ENCODE measurements at regions not wholly inside any gene's neighbourhood (a gene's known extent, or its start where the extent isn't known, plus 50 kb on each side); places are given as distances from the start of the nearest gene placed in this dataset.
A peak's percentile ranks its signal among the peaks of the same experiment; 100 is the strongest.

DNA sequence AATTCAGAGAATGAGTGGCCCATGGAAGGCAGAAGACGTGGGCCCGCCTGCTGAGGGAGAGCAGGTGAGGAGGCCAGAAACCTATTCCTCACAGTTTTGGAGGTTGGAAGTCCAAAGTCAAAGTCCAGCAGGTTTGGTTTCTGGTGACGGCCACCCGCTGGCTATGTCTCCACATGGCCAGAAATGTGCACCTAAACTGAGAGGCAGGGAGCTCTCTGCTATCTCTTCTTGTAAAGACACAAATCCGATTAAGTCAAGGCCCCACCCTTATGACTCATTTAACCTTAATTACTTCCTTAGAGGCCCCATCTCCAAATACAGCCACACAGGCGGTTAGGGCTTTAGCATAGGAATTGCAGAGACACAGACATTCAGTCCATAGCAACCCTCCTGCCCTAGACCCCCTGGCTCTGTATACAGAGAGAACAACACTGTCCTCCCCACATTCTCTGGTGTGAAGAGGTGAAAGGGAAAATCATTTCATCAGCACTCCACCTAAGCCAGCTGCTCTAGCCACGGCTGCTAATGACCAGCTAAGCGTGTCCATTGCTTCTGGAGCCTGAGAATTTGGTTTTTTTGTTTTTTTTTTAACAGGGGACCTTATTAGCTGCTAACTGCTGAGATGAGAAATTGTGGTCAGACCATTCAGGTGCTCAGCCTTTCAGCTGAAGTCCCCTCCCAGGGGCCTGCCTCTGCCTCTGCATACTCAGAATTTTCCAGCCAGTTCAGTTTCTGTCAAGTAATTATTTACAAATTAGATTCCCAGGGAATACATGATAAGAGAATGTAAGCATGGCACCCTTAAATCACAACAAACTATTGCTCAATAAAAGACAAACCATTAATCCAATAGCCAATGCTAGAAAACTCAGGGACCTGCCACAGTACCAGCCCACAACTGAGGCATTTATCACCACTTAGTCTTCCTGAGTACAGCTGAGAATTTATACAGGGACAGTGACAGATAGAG is 368.7 kb upstream of the ID2 start:
- peak; percentile 27 for DNase-seq
- Histone ChIP-seq H3K9me3 (no peaks in the 10 kb centered on the region), H3K36me3 (no peaks in the 10 kb centered on the region), H3K4me3 (no peak overlapping the region), H3K4me1 (peaks cover 8 to 23% (median 13%) of the 10 kb centered on the region in 4 donors), H3K27ac (peak overlapping the region in 2 of 4 donors; percentile 2 to 22), H3K27me3 (no peaks in the 10 kb centered on the region)
- TF ChIP-seq POLR2AphosphoS5 (IDR thresholded peaks at IDR 0.05) (peak in 1 of 3 donors; percentile 12), POLR2A (IDR thresholded peaks at IDR 0.05) (no peak), EP300 (IDR thresholded peaks at IDR 0.05; ENCODE audit: low read depth) (no peak)
- TF ChIP-seq, protein P1, sequence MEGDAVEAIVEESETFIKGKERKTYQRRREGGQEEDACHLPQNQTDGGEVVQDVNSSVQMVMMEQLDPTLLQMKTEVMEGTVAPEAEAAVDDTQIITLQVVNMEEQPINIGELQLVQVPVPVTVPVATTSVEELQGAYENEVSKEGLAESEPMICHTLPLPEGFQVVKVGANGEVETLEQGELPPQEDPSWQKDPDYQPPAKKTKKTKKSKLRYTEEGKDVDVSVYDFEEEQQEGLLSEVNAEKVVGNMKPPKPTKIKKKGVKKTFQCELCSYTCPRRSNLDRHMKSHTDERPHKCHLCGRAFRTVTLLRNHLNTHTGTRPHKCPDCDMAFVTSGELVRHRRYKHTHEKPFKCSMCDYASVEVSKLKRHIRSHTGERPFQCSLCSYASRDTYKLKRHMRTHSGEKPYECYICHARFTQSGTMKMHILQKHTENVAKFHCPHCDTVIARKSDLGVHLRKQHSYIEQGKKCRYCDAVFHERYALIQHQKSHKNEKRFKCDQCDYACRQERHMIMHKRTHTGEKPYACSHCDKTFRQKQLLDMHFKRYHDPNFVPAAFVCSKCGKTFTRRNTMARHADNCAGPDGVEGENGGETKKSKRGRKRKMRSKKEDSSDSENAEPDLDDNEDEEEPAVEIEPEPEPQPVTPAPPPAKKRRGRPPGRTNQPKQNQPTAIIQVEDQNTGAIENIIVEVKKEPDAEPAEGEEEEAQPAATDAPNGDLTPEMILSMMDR (IDR thresholded peaks at IDR 0.05): no peak
- in situ Hi-C loops (cut with MboI; ENCODE audit: low pct_ligation_motif_present in 1 of 4, low pct_unique_long_range_greater_than_20kb in 1 of 4, low sequenced_read_pairs in 3 of 4) (no loop called here), intact Hi-C loops (cut with DNase I; ENCODE audit: low total_unique reads) (no loop called here)
- 70 to 80% methylated on average over 1 to 8 of the region's 8 CpGs for WGBS, 2 donors (ENCODE audit: low coverage in 1 of 2)

DNA sequence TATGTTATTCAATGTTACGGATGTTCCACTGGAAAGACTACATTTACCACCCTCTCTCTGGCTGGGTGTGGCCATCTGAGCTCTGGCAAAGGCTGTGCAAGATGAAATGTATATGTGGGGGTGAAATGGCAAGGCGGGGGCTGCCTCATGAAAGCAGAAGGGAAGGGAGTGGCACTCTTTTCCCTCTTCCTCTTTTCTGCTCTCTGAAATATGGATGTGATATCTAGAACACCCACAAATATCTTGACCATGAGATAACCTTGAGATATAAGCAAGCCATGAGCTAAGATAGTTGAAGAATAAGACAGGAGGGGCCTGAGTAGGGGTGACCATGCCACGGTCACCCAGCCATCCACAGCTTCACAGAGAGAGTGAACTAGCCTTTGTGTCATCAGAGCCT is 367.8 kb upstream of the ID2 start:
- H3K4me3 ChIP-seq: no peak overlapping the region
- in situ Hi-C loops (cut with MboI; ENCODE audit: low pct_ligation_motif_present in 1 of 4, low pct_unique_long_range_greater_than_20kb in 1 of 4, low sequenced_read_pairs in 3 of 4): no loop called here
- H3K27ac ChIP-seq: no peak overlapping the region
- 85 to 91% methylated on average over 2 to 3 of the region's 3 CpGs for WGBS, 2 donors (ENCODE audit: low coverage in 1 of 2)
- peaks cover 8 to 23% (median 13%) of the 10 kb centered on the region in 4 donors for H3K4me1 ChIP-seq
- H3K36me3 ChIP-seq: no peaks in the 10 kb centered on the region
- DNase-seq: no peak
- TF ChIP-seq POLR2A (IDR thresholded peaks at IDR 0.05): no peak
- TF ChIP-seq, protein P1 (IDR thresholded peaks at IDR 0.05): no peak
- TF ChIP-seq EP300 (IDR thresholded peaks at IDR 0.05; ENCODE audit: low read depth): no peak
- TF ChIP-seq POLR2AphosphoS5 (IDR thresholded peaks at IDR 0.05): no peak
- H3K9me3 ChIP-seq: no peaks in the 10 kb centered on the region
- intact Hi-C loops (cut with DNase I; ENCODE audit: low total_unique reads): no loop called here
- no peaks in the 10 kb centered on the region for H3K27me3 ChIP-seq

DNA sequence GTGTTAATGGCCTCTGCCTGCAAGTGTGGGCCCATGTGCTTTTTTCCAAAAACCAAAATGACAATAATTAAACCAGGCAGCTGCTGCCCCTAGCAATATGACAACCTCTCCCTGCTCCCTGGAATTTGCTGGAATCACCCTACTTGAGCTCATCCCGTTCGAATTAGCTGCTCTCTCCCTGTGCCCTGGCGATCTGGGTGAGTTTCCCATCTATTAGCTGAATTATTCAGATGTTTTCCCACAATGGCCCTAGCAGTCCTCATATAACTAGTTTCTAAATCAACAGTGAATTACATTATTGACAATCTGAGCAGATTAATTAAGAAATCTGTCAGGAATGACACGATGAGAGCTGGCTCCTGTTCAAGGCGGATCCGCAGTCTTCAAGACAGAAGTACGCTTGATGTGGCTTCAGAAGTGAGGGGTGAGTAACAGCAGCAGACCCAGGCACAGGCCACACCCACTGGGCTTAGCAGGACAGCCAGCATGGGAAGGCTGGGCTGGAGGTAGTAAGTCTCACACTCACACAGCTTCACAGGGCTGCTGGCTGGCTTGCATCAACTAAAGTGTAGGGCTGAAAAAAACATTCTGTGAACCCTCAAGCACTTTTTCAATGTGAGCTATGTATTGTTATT is 366.2 kb upstream of the ID2 start:
- intact Hi-C loops (cut with DNase I; ENCODE audit: low total_unique reads): no loop called here
- TF ChIP-seq, protein P1 (IDR thresholded peaks at IDR 0.05): no peak
- TF ChIP-seq POLR2A (IDR thresholded peaks at IDR 0.05) (no peak), POLR2AphosphoS5 (IDR thresholded peaks at IDR 0.05) (no peak), EP300 (IDR thresholded peaks at IDR 0.05; ENCODE audit: low read depth) (no peak)
- DNase-seq: no peak

DNA sequence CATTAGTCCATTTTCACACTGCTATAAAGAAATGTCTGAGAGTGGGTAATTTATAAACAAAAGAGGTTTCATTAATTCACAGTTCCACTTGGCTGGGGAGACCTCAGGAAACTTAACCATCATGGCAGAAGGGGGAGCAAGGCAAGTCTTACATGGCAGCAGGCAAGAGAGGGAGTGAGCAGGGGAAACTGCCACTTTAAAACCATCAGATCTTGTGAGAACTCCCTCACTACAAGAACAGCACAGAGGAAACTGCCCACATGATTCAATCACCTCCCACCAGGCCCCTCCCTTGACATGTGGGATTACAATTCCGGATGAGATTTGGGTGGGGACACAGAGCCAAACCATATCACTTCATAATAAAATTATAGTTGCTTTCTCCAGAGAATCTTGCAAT is 365.5 kb upstream of the ID2 start:
- intact Hi-C loops (cut with DNase I; ENCODE audit: low total_unique reads): no loop called here
- Histone ChIP-seq H3K27me3 (no peaks in the 10 kb centered on the region), H3K9me3 (no peaks in the 10 kb centered on the region), H3K27ac (no peak overlapping the region), H3K36me3 (no peaks in the 10 kb centered on the region), H3K4me1 (peaks cover 8 to 23% (median 13%) of the 10 kb centered on the region in 4 donors), H3K4me3 (no peak overlapping the region)
- no peak for DNase-seq
- in situ Hi-C loops (cut with MboI; ENCODE audit: low pct_ligation_motif_present in 1 of 4, low pct_unique_long_range_greater_than_20kb in 1 of 4, low sequenced_read_pairs in 3 of 4): no loop called here
- 43 to 58% methylated on average over 1 of the region's 1 CpG for WGBS, 2 donors (ENCODE audit: low coverage in 1 of 2)
- TF ChIP-seq, protein P1 (IDR thresholded peaks at IDR 0.05): no peak
- TF ChIP-seq POLR2A (IDR thresholded peaks at IDR 0.05): no peak
- no peak for TF ChIP-seq POLR2AphosphoS5 (IDR thresholded peaks at IDR 0.05)
- no peak for TF ChIP-seq EP300 (IDR thresholded peaks at IDR 0.05; ENCODE audit: low read depth)

More for the DNA sequence above, 366.2 kb upstream of the ID2 start:
- H3K4me1 ChIP-seq: peaks cover 8 to 23% (median 13%) of the 10 kb centered on the region in 4 donors
- in situ Hi-C loops (cut with MboI; ENCODE audit: low pct_ligation_motif_present in 1 of 4, low pct_unique_long_range_greater_than_20kb in 1 of 4, low sequenced_read_pairs in 3 of 4): no loop called here
- H3K27me3 ChIP-seq: no peaks in the 10 kb centered on the region
- no peaks in the 10 kb centered on the region for H3K9me3 ChIP-seq
- H3K27ac ChIP-seq: no peak overlapping the region
- H3K36me3 ChIP-seq: no peaks in the 10 kb centered on the region
- H3K4me3 ChIP-seq: no peak overlapping the region
- 82 to 88% methylated on average over 2 to 7 of the region's 7 CpGs for WGBS, 2 donors (ENCODE audit: low coverage in 1 of 2)
